ENCODE measurements at regions not wholly inside any gene's neighbourhood (a gene's known extent, or its start where the extent isn't known, plus 50 kb on each side); places are given as distances from the start of the nearest gene placed in this dataset.

DNA sequence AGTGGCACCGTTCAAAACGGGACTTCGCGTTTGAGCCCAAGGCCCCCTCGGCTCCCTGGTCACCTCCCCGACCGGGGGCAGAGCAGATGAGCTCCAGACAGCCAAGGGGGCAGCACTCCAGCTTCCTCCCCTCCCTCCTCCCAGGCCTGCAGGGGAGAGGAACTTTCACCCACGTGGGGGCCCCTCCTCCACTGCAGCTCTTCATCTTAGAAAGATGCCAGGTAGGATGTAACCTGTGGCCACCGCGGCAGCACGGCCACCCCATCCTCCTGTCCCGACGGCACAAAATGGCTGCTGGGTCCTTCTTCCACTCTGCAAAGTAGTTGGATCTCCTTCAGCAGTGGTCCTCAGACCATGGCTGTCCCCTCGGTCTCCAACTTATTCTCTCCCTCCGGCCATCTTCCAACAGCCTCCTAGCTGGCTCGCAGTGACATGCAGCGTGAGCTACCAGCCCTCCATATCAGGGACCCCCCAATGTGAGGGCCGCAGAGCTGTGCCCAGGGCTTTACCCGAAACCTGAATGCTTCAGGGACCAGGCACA lies 94.5 kb upstream of the ID2 start:
- Histone ChIP-seq H4K20me1 (ENCODE audit: insufficient read depth) (no peaks in the 10 kb centered on the region), H3K79me2 (ENCODE audit: insufficient read depth, low read length) (no peaks in the 10 kb centered on the region), H3K4me2 (ENCODE audit: low read length) (no peak overlapping the region), H2AFZ (ENCODE audit: low read depth, low read length, poor library complexity, severe bottlenecking) (no peak overlapping the region), H3K4me3 (replicated peaks in 1 of 2; ENCODE audit: low read depth in 1 of 2, low read length in 2 of 2) (no peak overlapping the region), H3K9me3 (ENCODE audit: control insufficient read depth in 1 of 2, insufficient read depth in 1 of 2, low read depth in 1 of 2, low read length in 2 of 2) (no peaks in the 10 kb centered on the region), H3K9ac (ENCODE audit: low read length) (no peak overlapping the region), H3K4me1 (ENCODE audit: control insufficient read depth in 1 of 2, insufficient read depth in 2 of 2, low read length in 2 of 2) (peaks cover 18 to 29% of the 10 kb centered on the region in 2 experiments), H3K27me3 (ENCODE audit: insufficient read depth, low read length) (no peaks in the 10 kb centered on the region), H3K36me3 (ENCODE audit: control insufficient read depth in 1 of 2, insufficient read depth in 2 of 2, low read length in 2 of 2) (no peaks in the 10 kb centered on the region), H3K9me2 (ENCODE audit: insufficient read depth) (no peaks in the 10 kb centered on the region), H3K27ac (ENCODE audit: low read depth, low read length) (no peak overlapping the region)
- ChIA-PET CTCF (no interaction called here), POLR2A (interaction anchor here (1.0 kb wide), 1 partner anchor 95 kb away, joined by 4 read pairs; the partner anchor contains the start of gene ID2), RAD21 (ENCODE audit: low non-redundant PET in 1 of 2, low total read pairs in 2 of 2, uncharacterized antibody in 2 of 2, unreplicated experiment in 2 of 2) (no interaction called here)
- no TSS peak for BruUV-seq (replicated peaks)
- no peak for DNase-seq (ENCODE audit: low read depth, low spot score)
- TF ChIP-seq, protein P1, sequence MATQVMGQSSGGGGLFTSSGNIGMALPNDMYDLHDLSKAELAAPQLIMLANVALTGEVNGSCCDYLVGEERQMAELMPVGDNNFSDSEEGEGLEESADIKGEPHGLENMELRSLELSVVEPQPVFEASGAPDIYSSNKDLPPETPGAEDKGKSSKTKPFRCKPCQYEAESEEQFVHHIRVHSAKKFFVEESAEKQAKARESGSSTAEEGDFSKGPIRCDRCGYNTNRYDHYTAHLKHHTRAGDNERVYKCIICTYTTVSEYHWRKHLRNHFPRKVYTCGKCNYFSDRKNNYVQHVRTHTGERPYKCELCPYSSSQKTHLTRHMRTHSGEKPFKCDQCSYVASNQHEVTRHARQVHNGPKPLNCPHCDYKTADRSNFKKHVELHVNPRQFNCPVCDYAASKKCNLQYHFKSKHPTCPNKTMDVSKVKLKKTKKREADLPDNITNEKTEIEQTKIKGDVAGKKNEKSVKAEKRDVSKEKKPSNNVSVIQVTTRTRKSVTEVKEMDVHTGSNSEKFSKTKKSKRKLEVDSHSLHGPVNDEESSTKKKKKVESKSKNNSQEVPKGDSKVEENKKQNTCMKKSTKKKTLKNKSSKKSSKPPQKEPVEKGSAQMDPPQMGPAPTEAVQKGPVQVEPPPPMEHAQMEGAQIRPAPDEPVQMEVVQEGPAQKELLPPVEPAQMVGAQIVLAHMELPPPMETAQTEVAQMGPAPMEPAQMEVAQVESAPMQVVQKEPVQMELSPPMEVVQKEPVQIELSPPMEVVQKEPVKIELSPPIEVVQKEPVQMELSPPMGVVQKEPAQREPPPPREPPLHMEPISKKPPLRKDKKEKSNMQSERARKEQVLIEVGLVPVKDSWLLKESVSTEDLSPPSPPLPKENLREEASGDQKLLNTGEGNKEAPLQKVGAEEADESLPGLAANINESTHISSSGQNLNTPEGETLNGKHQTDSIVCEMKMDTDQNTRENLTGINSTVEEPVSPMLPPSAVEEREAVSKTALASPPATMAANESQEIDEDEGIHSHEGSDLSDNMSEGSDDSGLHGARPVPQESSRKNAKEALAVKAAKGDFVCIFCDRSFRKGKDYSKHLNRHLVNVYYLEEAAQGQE (IDR thresholded peaks at IDR 0.05; ENCODE audit: low read depth), result no peak
- TF ChIP-seq JUND (IDR thresholded peaks at IDR 0.05), result no peak
- TF ChIP-seq, protein P2, sequence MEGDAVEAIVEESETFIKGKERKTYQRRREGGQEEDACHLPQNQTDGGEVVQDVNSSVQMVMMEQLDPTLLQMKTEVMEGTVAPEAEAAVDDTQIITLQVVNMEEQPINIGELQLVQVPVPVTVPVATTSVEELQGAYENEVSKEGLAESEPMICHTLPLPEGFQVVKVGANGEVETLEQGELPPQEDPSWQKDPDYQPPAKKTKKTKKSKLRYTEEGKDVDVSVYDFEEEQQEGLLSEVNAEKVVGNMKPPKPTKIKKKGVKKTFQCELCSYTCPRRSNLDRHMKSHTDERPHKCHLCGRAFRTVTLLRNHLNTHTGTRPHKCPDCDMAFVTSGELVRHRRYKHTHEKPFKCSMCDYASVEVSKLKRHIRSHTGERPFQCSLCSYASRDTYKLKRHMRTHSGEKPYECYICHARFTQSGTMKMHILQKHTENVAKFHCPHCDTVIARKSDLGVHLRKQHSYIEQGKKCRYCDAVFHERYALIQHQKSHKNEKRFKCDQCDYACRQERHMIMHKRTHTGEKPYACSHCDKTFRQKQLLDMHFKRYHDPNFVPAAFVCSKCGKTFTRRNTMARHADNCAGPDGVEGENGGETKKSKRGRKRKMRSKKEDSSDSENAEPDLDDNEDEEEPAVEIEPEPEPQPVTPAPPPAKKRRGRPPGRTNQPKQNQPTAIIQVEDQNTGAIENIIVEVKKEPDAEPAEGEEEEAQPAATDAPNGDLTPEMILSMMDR (IDR thresholded peaks at IDR 0.05 in 2 of 3, conservative IDR thresholded peaks at IDR 0.05 in 1 of 3; ENCODE audit: borderline replicate concordance in 1 of 3, insufficient read depth in 1 of 3, low read depth in 2 of 3, low read length in 2 of 3), result no peak
- TF ChIP-seq EZH2phosphoT487 (IDR thresholded peaks at IDR 0.05; ENCODE audit: borderline replicate concordance), result no peak
- TF ChIP-seq, protein P3, sequence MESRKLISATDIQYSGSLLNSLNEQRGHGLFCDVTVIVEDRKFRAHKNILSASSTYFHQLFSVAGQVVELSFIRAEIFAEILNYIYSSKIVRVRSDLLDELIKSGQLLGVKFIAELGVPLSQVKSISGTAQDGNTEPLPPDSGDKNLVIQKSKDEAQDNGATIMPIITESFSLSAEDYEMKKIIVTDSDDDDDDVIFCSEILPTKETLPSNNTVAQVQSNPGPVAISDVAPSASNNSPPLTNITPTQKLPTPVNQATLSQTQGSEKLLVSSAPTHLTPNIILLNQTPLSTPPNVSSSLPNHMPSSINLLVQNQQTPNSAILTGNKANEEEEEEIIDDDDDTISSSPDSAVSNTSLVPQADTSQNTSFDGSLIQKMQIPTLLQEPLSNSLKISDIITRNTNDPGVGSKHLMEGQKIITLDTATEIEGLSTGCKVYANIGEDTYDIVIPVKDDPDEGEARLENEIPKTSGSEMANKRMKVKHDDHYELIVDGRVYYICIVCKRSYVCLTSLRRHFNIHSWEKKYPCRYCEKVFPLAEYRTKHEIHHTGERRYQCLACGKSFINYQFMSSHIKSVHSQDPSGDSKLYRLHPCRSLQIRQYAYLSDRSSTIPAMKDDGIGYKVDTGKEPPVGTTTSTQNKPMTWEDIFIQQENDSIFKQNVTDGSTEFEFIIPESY (IDR thresholded peaks at IDR 0.05; ENCODE audit: extremely low read depth, insufficient replicate concordance, low read length), result no peak
- TF ChIP-seq ZNF274 (IDR thresholded peaks at IDR 0.05; ENCODE audit: low read depth, low read length), result no peak
- TF ChIP-seq, protein P4, sequence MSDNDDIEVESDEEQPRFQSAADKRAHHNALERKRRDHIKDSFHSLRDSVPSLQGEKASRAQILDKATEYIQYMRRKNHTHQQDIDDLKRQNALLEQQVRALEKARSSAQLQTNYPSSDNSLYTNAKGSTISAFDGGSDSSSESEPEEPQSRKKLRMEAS (IDR thresholded peaks at IDR 0.05), result no peak
- no peak for TF ChIP-seq SIN3A (IDR thresholded peaks at IDR 0.05; ENCODE audit: low read depth)
- no peak for TF ChIP-seq SRF (IDR thresholded peaks at IDR 0.05; ENCODE audit: low read depth)
- TF ChIP-seq POLR2AphosphoS5 (IDR thresholded peaks at IDR 0.05; ENCODE audit: low read depth, low read length), result no peak
- intact Hi-C loops (cut with micrococcal nuclease), result no loop called here
- ATAC-seq, result no peak
